Liver (tissue), 8 donors: ENCODE measurements at regions not wholly inside any gene's neighbourhood (a gene's known extent, or its start where the extent isn't known, plus 50 kb on each side); places are given as distances from the start of the nearest gene placed in this dataset.

Source experiments
- DNase-seq: peaks from one replicate; pipeline ENCODE4 v3.0.0-alpha.2; 2017; ENCODE audit warnings: low spot score
- H3K27ac ChIP-seq, 2 donors: one replicate each; pipeline ENCODE4 v1.7.0; 2013; ENCODE audit warnings: inconsistent platforms in 2 of 2, low read length in 2 of 2, control low read depth in 1 of 2, low read depth in 1 of 2, mild to moderate bottlenecking in 1 of 2
- H3K27me3 ChIP-seq, 4 donors: one replicate each; pipeline versions ENCODE4 v1.6.1 to v1.7.0; 2013; ENCODE audit warnings: low read length in 3 of 4, inconsistent platforms in 1 of 4, mild to moderate bottlenecking in 1 of 4, moderate library complexity in 1 of 4; ENCODE audit not compliant: control insufficient read depth in 4 of 4, insufficient read depth in 4 of 4
- H3K36me3 ChIP-seq, 4 donors: one replicate each; pipeline versions ENCODE4 v1.6.1 to v1.7.0; 2013; ENCODE audit warnings: low read length in 3 of 4, mild to moderate bottlenecking in 3 of 4, low read depth in 1 of 4, moderate library complexity in 1 of 4; ENCODE audit not compliant: control insufficient read depth in 4 of 4, insufficient read depth in 3 of 4
- H3K4me1 ChIP-seq, 4 donors: one replicate each; pipeline versions ENCODE4 v1.6.1 to v1.7.0; 2013; ENCODE audit warnings: low read length in 3 of 4, mild to moderate bottlenecking in 3 of 4, moderate library complexity in 1 of 4; ENCODE audit not compliant: control insufficient read depth in 4 of 4, insufficient read depth in 4 of 4
- H3K4me3 ChIP-seq, 3 donors: one replicate each; pipeline versions ENCODE4 v1.6.1 to v1.7.0; 2013; ENCODE audit warnings: low read length in 3 of 3, control low read depth in 1 of 3, low read depth in 1 of 3, mild to moderate bottlenecking in 1 of 3
- H3K9ac ChIP-seq, 2 donors: one replicate each; pipeline ENCODE4 v1.7.0; 2013; ENCODE audit warnings: low read length in 2 of 2, mild to moderate bottlenecking in 2 of 2, moderate library complexity in 2 of 2, control low read depth in 1 of 2, low read depth in 1 of 2
- H3K9me3 ChIP-seq, 4 donors: one replicate each; pipeline versions ENCODE4 v1.6.1 to v1.7.0; 2013; ENCODE audit warnings: low read length in 3 of 4; ENCODE audit not compliant: control insufficient read depth in 4 of 4
- ATF3 ChIP-seq: IDR thresholded peaks from 2 replicates; pipeline ENCODE4 v1.6.1; 2016; ENCODE audit warnings: antibody characterized with exemption
- CTCF ChIP-seq: fragments of 150-350 bp; IDR thresholded peaks from 2 replicates; pipeline ENCODE4 v1.5.1; 2017; ENCODE audit warnings: improper control_type of control experiment, low read depth, low read length; ENCODE audit not compliant: missing input control
- EGR1 ChIP-seq, 2 donors: IDR thresholded peaks; 2 replicates each; pipeline ENCODE4 v1.6.1; 2016 to 2018; ENCODE audit warnings: antibody characterized with exemption in 2 of 2, low read depth in 2 of 2
- FOXA1 ChIP-seq: IDR thresholded peaks from 2 replicates; pipeline ENCODE4 v1.6.1; 2016; ENCODE audit warnings: antibody characterized with exemption
- FOXA2 ChIP-seq: IDR thresholded peaks from 2 replicates; pipeline ENCODE4 v1.6.1; 2016; ENCODE audit warnings: antibody characterized with exemption
- GABPA ChIP-seq, 2 donors: IDR thresholded peaks in 1 of 2; conservative IDR thresholded peaks in 1 of 2; 2 replicates each; pipeline ENCODE4 v1.6.1; 2016; ENCODE audit warnings: antibody characterized with exemption in 2 of 2, mild to moderate bottlenecking in 1 of 2, moderate library complexity in 1 of 2
- HNF4A ChIP-seq, 2 donors: conservative IDR thresholded peaks; 2 replicates each; pipeline ENCODE4 v1.6.1; 2016; ENCODE audit warnings: antibody characterized with exemption in 2 of 2, mild to moderate bottlenecking in 2 of 2
- HNF4G ChIP-seq: IDR thresholded peaks from 2 replicates; pipeline ENCODE4 v1.6.1; 2016; ENCODE audit warnings: antibody characterized with exemption
- JUND ChIP-seq, 2 donors: IDR thresholded peaks; 2 replicates each; pipeline ENCODE4 v1.6.1; 2016; ENCODE audit warnings: antibody characterized with exemption in 2 of 2
- NR2F2 ChIP-seq: IDR thresholded peaks from 2 replicates; pipeline ENCODE4 v1.6.1; 2016; ENCODE audit warnings: antibody characterized with exemption
- RAD21 ChIP-seq, 2 donors: IDR thresholded peaks; 2 replicates each; pipeline ENCODE4 v1.6.1; 2016; ENCODE audit warnings: antibody characterized with exemption in 2 of 2, mild to moderate bottlenecking in 2 of 2
- RXRA ChIP-seq, 2 donors: IDR thresholded peaks; 2 replicates each; pipeline ENCODE4 v1.6.1; 2017 to 2018; ENCODE audit warnings: antibody characterized with exemption in 2 of 2, mild to moderate bottlenecking in 1 of 2
- SP1 ChIP-seq: IDR thresholded peaks from 2 replicates; pipeline ENCODE4 v1.6.1; 2018; ENCODE audit warnings: antibody characterized with exemption, mild to moderate bottlenecking
- TAF1 ChIP-seq: conservative IDR thresholded peaks from 2 replicates; pipeline ENCODE4 v1.6.1; 2016; ENCODE audit warnings: antibody characterized with exemption, mild to moderate bottlenecking
- YY1 ChIP-seq: IDR thresholded peaks from 2 replicates; pipeline ENCODE4 v1.6.1; 2016; ENCODE audit warnings: antibody characterized with exemption, mild to moderate bottlenecking
- WGBS: extraction: QIAGEN DNeasy Blood & Tissue Kit; methylation state at CpG from one replicate; pipeline ENCODE4 v1.1.7; 2013; 5-methylcytosine and 5-hydroxymethylcytosine counted together
- TF ChIP-seq, protein P1 (sequence below): IDR thresholded peaks from 2 replicates; pipeline ENCODE4 v1.6.1; 2016; ENCODE audit warnings: antibody characterized with exemption
- TF ChIP-seq, protein P2 (sequence below): IDR thresholded peaks from 2 replicates; pipeline ENCODE4 v1.6.1; 2016; ENCODE audit warnings: antibody characterized with exemption
- TF ChIP-seq, protein P3 (sequence below): IDR thresholded peaks from 2 replicates; pipeline ENCODE4 v1.6.1; 2016; ENCODE audit warnings: antibody characterized with exemption, mild to moderate bottlenecking
- donor health status: healthy.
- donor health status: healthy.
- donor health status: healthy.
- donor health status: healthy.
- donor health status: healthy.

GRCh38 chr6:85911067-85911466, 268.4 kb upstream of the SYNCRIP start:
- H3K27me3 ChIP-seq: no peaks in the 10 kb centered on the region
- no peak for DNase-seq
- no peaks in the 10 kb centered on the region for H3K36me3 ChIP-seq
- H3K27ac ChIP-seq: no peak overlapping the region
- no peaks in the 10 kb centered on the region for H3K9me3 ChIP-seq
- no peak overlapping the region for H3K4me3 ChIP-seq
- H3K9ac ChIP-seq: no peak overlapping the region
- peaks cover 0 to 11% (median 5%) of the 10 kb centered on the region in 4 donors for H3K4me1 ChIP-seq
- 94% methylated on average over 9 of the region's 9 CpGs for WGBS
- TF ChIP-seq JUND (IDR thresholded peaks at IDR 0.05) (no peak), CTCF (no peak), FOXA2 (no peak), YY1 (no peak), ATF3 (no peak), HNF4A (conservative IDR thresholded peaks at IDR 0.05) (no peak), EGR1 (IDR thresholded peaks at IDR 0.05; ENCODE audit: low read depth in 2 of 2) (no peak), SP1 (no peak), TAF1 (no peak), HNF4G (no peak), RAD21 (IDR thresholded peaks at IDR 0.05) (no peak), NR2F2 (no peak), RXRA (IDR thresholded peaks at IDR 0.05) (no peak), GABPA (IDR thresholded peaks at IDR 0.05 in 1 of 2, conservative IDR thresholded peaks at IDR 0.05 in 1 of 2) (no peak), FOXA1 (no peak)
- TF ChIP-seq, protein P1, sequence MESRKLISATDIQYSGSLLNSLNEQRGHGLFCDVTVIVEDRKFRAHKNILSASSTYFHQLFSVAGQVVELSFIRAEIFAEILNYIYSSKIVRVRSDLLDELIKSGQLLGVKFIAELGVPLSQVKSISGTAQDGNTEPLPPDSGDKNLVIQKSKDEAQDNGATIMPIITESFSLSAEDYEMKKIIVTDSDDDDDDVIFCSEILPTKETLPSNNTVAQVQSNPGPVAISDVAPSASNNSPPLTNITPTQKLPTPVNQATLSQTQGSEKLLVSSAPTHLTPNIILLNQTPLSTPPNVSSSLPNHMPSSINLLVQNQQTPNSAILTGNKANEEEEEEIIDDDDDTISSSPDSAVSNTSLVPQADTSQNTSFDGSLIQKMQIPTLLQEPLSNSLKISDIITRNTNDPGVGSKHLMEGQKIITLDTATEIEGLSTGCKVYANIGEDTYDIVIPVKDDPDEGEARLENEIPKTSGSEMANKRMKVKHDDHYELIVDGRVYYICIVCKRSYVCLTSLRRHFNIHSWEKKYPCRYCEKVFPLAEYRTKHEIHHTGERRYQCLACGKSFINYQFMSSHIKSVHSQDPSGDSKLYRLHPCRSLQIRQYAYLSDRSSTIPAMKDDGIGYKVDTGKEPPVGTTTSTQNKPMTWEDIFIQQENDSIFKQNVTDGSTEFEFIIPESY: no peak
- TF ChIP-seq, protein P2, sequence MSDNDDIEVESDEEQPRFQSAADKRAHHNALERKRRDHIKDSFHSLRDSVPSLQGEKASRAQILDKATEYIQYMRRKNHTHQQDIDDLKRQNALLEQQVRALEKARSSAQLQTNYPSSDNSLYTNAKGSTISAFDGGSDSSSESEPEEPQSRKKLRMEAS: no peak
- TF ChIP-seq, protein P3, sequence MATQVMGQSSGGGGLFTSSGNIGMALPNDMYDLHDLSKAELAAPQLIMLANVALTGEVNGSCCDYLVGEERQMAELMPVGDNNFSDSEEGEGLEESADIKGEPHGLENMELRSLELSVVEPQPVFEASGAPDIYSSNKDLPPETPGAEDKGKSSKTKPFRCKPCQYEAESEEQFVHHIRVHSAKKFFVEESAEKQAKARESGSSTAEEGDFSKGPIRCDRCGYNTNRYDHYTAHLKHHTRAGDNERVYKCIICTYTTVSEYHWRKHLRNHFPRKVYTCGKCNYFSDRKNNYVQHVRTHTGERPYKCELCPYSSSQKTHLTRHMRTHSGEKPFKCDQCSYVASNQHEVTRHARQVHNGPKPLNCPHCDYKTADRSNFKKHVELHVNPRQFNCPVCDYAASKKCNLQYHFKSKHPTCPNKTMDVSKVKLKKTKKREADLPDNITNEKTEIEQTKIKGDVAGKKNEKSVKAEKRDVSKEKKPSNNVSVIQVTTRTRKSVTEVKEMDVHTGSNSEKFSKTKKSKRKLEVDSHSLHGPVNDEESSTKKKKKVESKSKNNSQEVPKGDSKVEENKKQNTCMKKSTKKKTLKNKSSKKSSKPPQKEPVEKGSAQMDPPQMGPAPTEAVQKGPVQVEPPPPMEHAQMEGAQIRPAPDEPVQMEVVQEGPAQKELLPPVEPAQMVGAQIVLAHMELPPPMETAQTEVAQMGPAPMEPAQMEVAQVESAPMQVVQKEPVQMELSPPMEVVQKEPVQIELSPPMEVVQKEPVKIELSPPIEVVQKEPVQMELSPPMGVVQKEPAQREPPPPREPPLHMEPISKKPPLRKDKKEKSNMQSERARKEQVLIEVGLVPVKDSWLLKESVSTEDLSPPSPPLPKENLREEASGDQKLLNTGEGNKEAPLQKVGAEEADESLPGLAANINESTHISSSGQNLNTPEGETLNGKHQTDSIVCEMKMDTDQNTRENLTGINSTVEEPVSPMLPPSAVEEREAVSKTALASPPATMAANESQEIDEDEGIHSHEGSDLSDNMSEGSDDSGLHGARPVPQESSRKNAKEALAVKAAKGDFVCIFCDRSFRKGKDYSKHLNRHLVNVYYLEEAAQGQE: no peak
